ENCODE measurements at regions not wholly inside any gene's neighbourhood (a gene's known extent, or its start where the extent isn't known, plus 50 kb on each side); places are given as distances from the start of the nearest gene placed in this dataset.
"Not testable (repeated sequence)": the region's sequence is repeated elsewhere in the genome, so short reads cannot be mapped to it uniquely, and the experiment has no call there.

- no peak for DNase-seq (ENCODE audit: low read depth in 1 of 2, low spot score in 2 of 2)
- no peaks in the 10 kb centered on the region for H3K4me1 ChIP-seq (replicated peaks)
- H3K27me3 ChIP-seq (replicated peaks): no peaks in the 10 kb centered on the region
- H3K9me3 ChIP-seq (replicated peaks): no peaks in the 10 kb centered on the region
- no peak overlapping the region for H3K27ac ChIP-seq
- no peaks in the 10 kb centered on the region for H3K36me3 ChIP-seq
- H3K4me3 ChIP-seq: no peak overlapping the region
Measured at GRCh38 chr7:108627476-108628051, 57.9 kb downstream of the DNAJB9 start.

GRCh38 chr7:108628678-108629077, 59.0 kb downstream of the DNAJB9 start:
- Histone ChIP-seq H3K27me3 (replicated peaks) (no peaks in the 10 kb centered on the region), H3K36me3 (no peaks in the 10 kb centered on the region), H3K27ac (no peak overlapping the region), H3K4me1 (replicated peaks) (no peaks in the 10 kb centered on the region), H3K9me3 (replicated peaks) (no peaks in the 10 kb centered on the region), H3K4me3 (no peak overlapping the region)
- DNase-seq (ENCODE audit: low read depth in 1 of 2, low spot score in 2 of 2): no peak

- no peak overlapping the region for H3K27ac ChIP-seq
- H3K9me3 ChIP-seq (replicated peaks): no peaks in the 10 kb centered on the region
- H3K36me3 ChIP-seq: no peaks in the 10 kb centered on the region
- no peak for DNase-seq (ENCODE audit: low read depth in 1 of 2, low spot score in 2 of 2)
- H3K4me1 ChIP-seq (replicated peaks): no peaks in the 10 kb centered on the region
- no peaks in the 10 kb centered on the region for H3K27me3 ChIP-seq (replicated peaks)
- H3K4me3 ChIP-seq: no peak overlapping the region
Measured at GRCh38 chr7:108629651-108630400, 60.2 kb downstream of the DNAJB9 start.

- DNase-seq (ENCODE audit: low read depth in 1 of 2, low spot score in 2 of 2): no peak
- no peaks in the 10 kb centered on the region for H3K27me3 ChIP-seq (replicated peaks)
- no peak overlapping the region for H3K27ac ChIP-seq
- H3K4me1 ChIP-seq (replicated peaks): no peaks in the 10 kb centered on the region
- H3K36me3 ChIP-seq: no peaks in the 10 kb centered on the region
- no peaks in the 10 kb centered on the region for H3K9me3 ChIP-seq (replicated peaks)
- H3K4me3 ChIP-seq: no peak overlapping the region
Measured at GRCh38 chr7:108634036-108634435, 64.4 kb downstream of the DNAJB9 start.

- no peaks in the 10 kb centered on the region for H3K36me3 ChIP-seq
- H3K27me3 ChIP-seq (replicated peaks): no peaks in the 10 kb centered on the region
- DNase-seq (ENCODE audit: low read depth in 1 of 2, low spot score in 2 of 2): no peak
- no peak overlapping the region for H3K4me3 ChIP-seq
- no peaks in the 10 kb centered on the region for H3K4me1 ChIP-seq (replicated peaks)
- H3K9me3 ChIP-seq (replicated peaks): no peaks in the 10 kb centered on the region
- no peak overlapping the region for H3K27ac ChIP-seq
Measured at GRCh38 chr7:108634535-108634934, 64.9 kb downstream of the DNAJB9 start.

- Histone ChIP-seq H3K9me3 (replicated peaks) (no peaks in the 10 kb centered on the region), H3K27ac (no peak overlapping the region), H3K4me3 (no peak overlapping the region), H3K27me3 (replicated peaks) (no peaks in the 10 kb centered on the region), H3K4me1 (replicated peaks) (no peaks in the 10 kb centered on the region), H3K36me3 (no peaks in the 10 kb centered on the region)
- no peak for DNase-seq (ENCODE audit: low read depth in 1 of 2, low spot score in 2 of 2)
Measured at GRCh38 chr7:108637049-108637621, 67.5 kb downstream of the DNAJB9 start.

GRCh38 chr7:108642126-108642525, 72.5 kb downstream of the DNAJB9 start:
- Histone ChIP-seq H3K9me3 (replicated peaks) (no peaks in the 10 kb centered on the region), H3K27me3 (replicated peaks) (no peaks in the 10 kb centered on the region), H3K4me1 (replicated peaks) (no peaks in the 10 kb centered on the region), H3K27ac (no peak overlapping the region), H3K4me3 (no peak overlapping the region), H3K36me3 (no peaks in the 10 kb centered on the region)
- no peak for DNase-seq (ENCODE audit: low read depth in 1 of 2, low spot score in 2 of 2)

GRCh38 chr7:108643136-108643535, 73.5 kb downstream of the DNAJB9 start:
- no peaks in the 10 kb centered on the region for H3K36me3 ChIP-seq
- H3K27me3 ChIP-seq (replicated peaks): no peaks in the 10 kb centered on the region
- no peak overlapping the region for H3K4me3 ChIP-seq
- no peak overlapping the region for H3K27ac ChIP-seq
- H3K4me1 ChIP-seq (replicated peaks): no peaks in the 10 kb centered on the region
- no peak for DNase-seq (ENCODE audit: low read depth in 1 of 2, low spot score in 2 of 2)
- no peaks in the 10 kb centered on the region for H3K9me3 ChIP-seq (replicated peaks)

- no peak overlapping the region for H3K27ac ChIP-seq
- H3K27me3 ChIP-seq (replicated peaks): no peaks in the 10 kb centered on the region
- H3K9me3 ChIP-seq (replicated peaks): no peaks in the 10 kb centered on the region
- no peak overlapping the region for H3K4me3 ChIP-seq
- DNase-seq (ENCODE audit: low read depth in 1 of 2, low spot score in 2 of 2): no peak
- H3K4me1 ChIP-seq (replicated peaks): no peaks in the 10 kb centered on the region
- no peaks in the 10 kb centered on the region for H3K36me3 ChIP-seq
Measured at GRCh38 chr7:108648989-108649388, 79.3 kb downstream of the DNAJB9 start.

GRCh38 chr7:108650467-108650866, 80.8 kb downstream of the DNAJB9 start:
- no peak overlapping the region for H3K27ac ChIP-seq
- no peak for DNase-seq (ENCODE audit: low read depth in 1 of 2, low spot score in 2 of 2)
- no peaks in the 10 kb centered on the region for H3K36me3 ChIP-seq

GRCh38 chr7:108652886-108653285, 83.2 kb downstream of the DNAJB9 start:
- no peak for DNase-seq (ENCODE audit: low read depth in 1 of 2, low spot score in 2 of 2)
- H3K9me3 ChIP-seq (replicated peaks): no peaks in the 10 kb centered on the region
- H3K4me1 ChIP-seq (replicated peaks): no peaks in the 10 kb centered on the region
- H3K27me3 ChIP-seq (replicated peaks): no peaks in the 10 kb centered on the region
- no peak overlapping the region for H3K4me3 ChIP-seq
- H3K36me3 ChIP-seq: no peaks in the 10 kb centered on the region
- no peak overlapping the region for H3K27ac ChIP-seq

More at GRCh38 chr7:108650467-108650866, 80.8 kb downstream of the DNAJB9 start:
- Histone ChIP-seq H3K9me3 (replicated peaks) (no peaks in the 10 kb centered on the region), H3K4me3 (no peak overlapping the region), H3K27me3 (replicated peaks) (no peaks in the 10 kb centered on the region), H3K4me1 (replicated peaks) (no peaks in the 10 kb centered on the region)

- no peak for DNase-seq (ENCODE audit: low read depth in 1 of 2, low spot score in 2 of 2)
- Histone ChIP-seq H3K4me3 (no peak overlapping the region), H3K27ac (no peak overlapping the region), H3K27me3 (replicated peaks) (no peaks in the 10 kb centered on the region), H3K9me3 (replicated peaks) (no peaks in the 10 kb centered on the region), H3K36me3 (no peaks in the 10 kb centered on the region), H3K4me1 (replicated peaks) (no peaks in the 10 kb centered on the region)
Measured at GRCh38 chr7:108653526-108653925, 83.9 kb downstream of the DNAJB9 start.

GRCh38 chr7:108657140-108657726, 87.6 kb downstream of the DNAJB9 start:
- H3K4me3 ChIP-seq; H3K4me1 ChIP-seq (replicated peaks); DNase-seq (ENCODE audit: low read depth in 1 of 2, low spot score in 2 of 2); H3K27ac ChIP-seq; H3K27me3 ChIP-seq (replicated peaks); H3K9me3 ChIP-seq (replicated peaks); H3K36me3 ChIP-seq: not testable (repeated sequence)

GRCh38 chr7:108659261-108659660, 89.6 kb downstream of the DNAJB9 start:
- no peak overlapping the region for H3K27ac ChIP-seq
- DNase-seq (ENCODE audit: low read depth in 1 of 2, low spot score in 2 of 2): no peak
- H3K4me3 ChIP-seq: no peak overlapping the region
- H3K9me3 ChIP-seq (replicated peaks): no peaks in the 10 kb centered on the region
- H3K36me3 ChIP-seq: no peaks in the 10 kb centered on the region
- H3K4me1 ChIP-seq (replicated peaks): no peaks in the 10 kb centered on the region
- no peaks in the 10 kb centered on the region for H3K27me3 ChIP-seq (replicated peaks)
